Endothelial cell of umbilical vein (primary cell): ENCODE measurements at regions not wholly inside any gene's neighbourhood (a gene's known extent, or its start where the extent isn't known, plus 50 kb on each side); places are given as distances from the start of the nearest gene placed in this dataset.
A peak's percentile ranks its signal among the peaks of the same experiment; 100 is the strongest.

Experiments
- BruUV-seq: library from RNA; stranded (reverse); fragments of 400-500 nt; replicated peaks from 2 replicates; lab custom pipeline; 2021; lab: Mats Ljungman, UMichigan
- CTCF ChIA-PET: fragments of 300-600, 350-600 bp; sonication (Branson Sonifier 250); formaldehyde crosslinking; loops from one replicate; lab custom pipeline; 2021; ENCODE audit warnings: antibody characterized with exemption, inconsistent platforms; lab: Charles Lee
- POLR2A ChIA-PET: fragments of 300-600, 350-600 bp; sonication (Branson Sonifier 250); formaldehyde crosslinking; loops from one replicate; lab custom pipeline; 2021; ENCODE audit warnings: antibody characterized with exemption, inconsistent platforms; lab: Charles Lee
- DNase-seq: peaks from one replicate; pipeline ENCODE4 v3.0.0-alpha.2; 2011; ENCODE audit warnings: low read depth, low spot score
- FAIRE-seq: peaks from 2 replicates; lab custom pipeline; 2011; peaks lifted over from hg19 to GRCh38; lab: Jason Lieb, UNC
- H2AFZ ChIP-seq: 2 replicates; pipeline ENCODE4 v1.6.0; 2012; ENCODE audit warnings: low read depth, low read length, control low read depth, inconsistent platforms
- H3K27ac ChIP-seq: 2 replicates; pipeline ENCODE4 v1.5.1; 2011; ENCODE audit warnings: low read depth, mild to moderate bottlenecking, control low read depth, low read length, moderate library complexity; ENCODE audit not compliant: insufficient read depth
- H3K27me3 ChIP-seq, 2 experiments: 2 replicates each; pipeline versions ENCODE4 v1.6.0 to v1.6.1; 2011; ENCODE audit warnings: low read length in 2 of 2, mixed read lengths in 1 of 2; ENCODE audit not compliant: control insufficient read depth in 2 of 2, insufficient read depth in 2 of 2
- H3K36me3 ChIP-seq, 2 experiments: 2 replicates in 1 of 2; 3 replicates in 1 of 2; pipeline ENCODE4 v1.5.1; 2011; ENCODE audit warnings: low read length in 2 of 2, mild to moderate bottlenecking in 1 of 2, moderate library complexity in 1 of 2; ENCODE audit not compliant: control insufficient read depth in 2 of 2, insufficient read depth in 2 of 2; ENCODE audit errors: extremely low read depth in 1 of 2
- H3K4me1 ChIP-seq: 3 replicates; pipeline ENCODE4 v1.5.1; 2011; ENCODE audit warnings: mild to moderate bottlenecking, low read length; ENCODE audit not compliant: control insufficient read depth, insufficient read depth; ENCODE audit errors: extremely low read depth
- H3K4me2 ChIP-seq: 2 replicates; pipeline ENCODE4 v1.6.1; 2011; ENCODE audit warnings: low read length, control low read depth, mixed read lengths; ENCODE audit not compliant: insufficient read depth
- H3K4me3 ChIP-seq, 3 experiments: fragments of 200-600 bp in 1 of 3; sonication (generic), shearing (Covaris generic) in 1 of 3; replicated peaks in 1 of 3; 2 replicates each; pipeline ENCODE4 v1.5.1; 2011 to 2016; ENCODE audit warnings: control low read depth in 3 of 3, low read length in 3 of 3, mild to moderate bottlenecking in 2 of 3, inconsistent platforms in 1 of 3, low read depth in 1 of 3, moderate library complexity in 1 of 3; ENCODE audit not compliant: insufficient read depth in 1 of 3
- H3K79me2 ChIP-seq: 2 replicates; pipeline ENCODE4 v1.6.0; 2012; ENCODE audit warnings: low read length, inconsistent platforms; ENCODE audit not compliant: control insufficient read depth, insufficient read depth
- H3K9ac ChIP-seq: replicated peaks from 2 replicates; pipeline ENCODE3; 2011; ENCODE audit warnings: low read length, control low read depth; ENCODE audit not compliant: insufficient read depth; ENCODE audit errors: extremely low read depth
- H3K9me1 ChIP-seq: replicated peaks from 3 replicates; pipeline ENCODE4 v1.6.0; 2011; ENCODE audit warnings: mild to moderate bottlenecking, low read length; ENCODE audit not compliant: control insufficient read depth, insufficient read depth; ENCODE audit errors: extremely low read depth
- H3K9me3 ChIP-seq: replicated peaks from 2 replicates; pipeline ENCODE4 v1.5.1; 2012; ENCODE audit warnings: low read length, inconsistent platforms; ENCODE audit not compliant: control insufficient read depth, insufficient read depth
- H4K20me1 ChIP-seq: replicated peaks from 2 replicates; pipeline ENCODE3; 2011; ENCODE audit warnings: mild to moderate bottlenecking, low read length; ENCODE audit not compliant: control insufficient read depth, insufficient read depth; ENCODE audit errors: extremely low read depth
- EZH2 ChIP-seq: IDR thresholded peaks from 2 replicates; pipeline ENCODE4 v1.6.1; 2012; ENCODE audit warnings: borderline replicate concordance, low read depth, mild to moderate bottlenecking, moderate library complexity, low read length, inconsistent platforms; ENCODE audit not compliant: severe bottlenecking
- FOS ChIP-seq: IDR thresholded peaks from 2 replicates; pipeline ENCODE4 v1.6.1; 2011; ENCODE audit warnings: mild to moderate bottlenecking, low read length, moderate library complexity, borderline replicate concordance; ENCODE audit not compliant: insufficient read depth
- GATA2 ChIP-seq: IDR thresholded peaks from 2 replicates; pipeline ENCODE4 v1.7.0; 2011; ENCODE audit warnings: low read depth, mild to moderate bottlenecking, moderate library complexity, mixed read lengths, low read length; ENCODE audit not compliant: insufficient read length, insufficient read depth
- JUN ChIP-seq: IDR thresholded peaks from 2 replicates; pipeline ENCODE4 v1.6.1; 2011; ENCODE audit warnings: borderline replicate concordance, low read depth; ENCODE audit not compliant: insufficient read length, insufficient read depth
- MAX ChIP-seq: IDR thresholded peaks from 2 replicates; pipeline ENCODE4 v1.6.1; 2011; ENCODE audit not compliant: insufficient read depth, insufficient read length
- MYC ChIP-seq: IDR thresholded peaks from one replicate; pipeline ENCODE4 v1.6.1; 2011; ENCODE audit warnings: mild to moderate bottlenecking, low read depth, low read length
- POLR2A ChIP-seq: IDR thresholded peaks from 2 replicates; pipeline ENCODE4 v1.6.1; 2012; ENCODE audit warnings: low read depth, mild to moderate bottlenecking, control low read depth, low read length
- POLR2AphosphoS5 ChIP-seq: IDR thresholded peaks from 2 replicates; pipeline ENCODE4 v1.6.1; 2012; ENCODE audit warnings: low read depth, mild to moderate bottlenecking, control low read depth, low read length, moderate library complexity; ENCODE audit not compliant: insufficient read depth
- dilution Hi-C: fragments of 300-500 bp; cut with MboI; formaldehyde crosslinking; loops from one replicate; pipeline ENCODE4 v1.15.0; 2019; ENCODE audit warnings: low sequenced_read_pairs; ENCODE audit not compliant: extremely low pct_ligation_motif_present
- intact Hi-C: fragments of 100-400 bp; cut with micrococcal nuclease; formaldehyde crosslinking; loops from one replicate; pipeline ENCODE4 v1.10.0; 2022
- TF ChIP-seq, protein P1 (sequence below), 2 donors: IDR thresholded peaks; 1 replicate in 1 of 2; 2 replicates in 1 of 2; pipeline ENCODE4 v1.5.1; 2011; ENCODE audit warnings: low read length in 2 of 2, mild to moderate bottlenecking in 2 of 2, moderate library complexity in 2 of 2, control low read depth in 1 of 2, inconsistent platforms in 1 of 2, low read depth in 1 of 2; ENCODE audit not compliant: insufficient read depth in 1 of 2; ENCODE audit errors: extremely low read depth in 1 of 2

DNA sequence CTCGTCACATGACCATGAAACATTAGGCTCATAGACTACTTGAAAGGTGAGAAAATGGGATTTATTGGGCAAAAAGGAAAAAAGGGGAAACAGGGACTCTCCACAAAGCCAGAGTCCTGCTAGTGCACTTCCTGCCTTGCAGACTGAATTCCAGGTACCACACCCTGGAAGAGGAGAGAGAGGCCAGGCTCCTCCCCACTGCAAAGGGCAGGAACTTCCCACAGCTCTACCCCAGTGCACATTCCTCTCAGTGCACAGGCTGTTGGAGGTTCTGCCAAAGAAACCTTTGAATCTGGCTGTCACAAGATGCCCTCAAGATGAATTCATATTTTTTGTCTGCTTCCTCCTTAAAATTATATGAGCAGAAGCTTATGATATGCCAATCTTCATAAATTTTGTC is 920.4 kb upstream of the GJE1 start:
- H3K9me1 ChIP-seq: no peaks in the 10 kb centered on the region
- no peaks in the 10 kb centered on the region for H3K27me3 ChIP-seq
- no peaks in the 10 kb centered on the region for H3K9me3 ChIP-seq
- no peaks in the 10 kb centered on the region for H3K4me1 ChIP-seq
- H3K4me3 ChIP-seq: no peak overlapping the region
- intact Hi-C loops (no loop called here), dilution Hi-C loops (no loop called here)
- H4K20me1 ChIP-seq: no peaks in the 10 kb centered on the region
- no peaks in the 10 kb centered on the region for H3K79me2 ChIP-seq
- POLR2A ChIA-PET: interaction anchor here (0.6 kb wide), 1 partner anchor 188 kb away, joined by 3 read pairs; no protein-coding TSS in a partner anchor
- no peak overlapping the region for H3K4me2 ChIP-seq
- DNase-seq (no peak), FAIRE-seq (no peak)
- no TSS peak for BruUV-seq
- TF ChIP-seq GATA2 (no peak), EZH2 (no peak), POLR2A (no peak)
- TF ChIP-seq, protein P1, sequence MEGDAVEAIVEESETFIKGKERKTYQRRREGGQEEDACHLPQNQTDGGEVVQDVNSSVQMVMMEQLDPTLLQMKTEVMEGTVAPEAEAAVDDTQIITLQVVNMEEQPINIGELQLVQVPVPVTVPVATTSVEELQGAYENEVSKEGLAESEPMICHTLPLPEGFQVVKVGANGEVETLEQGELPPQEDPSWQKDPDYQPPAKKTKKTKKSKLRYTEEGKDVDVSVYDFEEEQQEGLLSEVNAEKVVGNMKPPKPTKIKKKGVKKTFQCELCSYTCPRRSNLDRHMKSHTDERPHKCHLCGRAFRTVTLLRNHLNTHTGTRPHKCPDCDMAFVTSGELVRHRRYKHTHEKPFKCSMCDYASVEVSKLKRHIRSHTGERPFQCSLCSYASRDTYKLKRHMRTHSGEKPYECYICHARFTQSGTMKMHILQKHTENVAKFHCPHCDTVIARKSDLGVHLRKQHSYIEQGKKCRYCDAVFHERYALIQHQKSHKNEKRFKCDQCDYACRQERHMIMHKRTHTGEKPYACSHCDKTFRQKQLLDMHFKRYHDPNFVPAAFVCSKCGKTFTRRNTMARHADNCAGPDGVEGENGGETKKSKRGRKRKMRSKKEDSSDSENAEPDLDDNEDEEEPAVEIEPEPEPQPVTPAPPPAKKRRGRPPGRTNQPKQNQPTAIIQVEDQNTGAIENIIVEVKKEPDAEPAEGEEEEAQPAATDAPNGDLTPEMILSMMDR (IDR thresholded peaks at IDR 0.05; ENCODE audit: extremely low read depth in 1 of 2, insufficient read depth in 1 of 2, low read depth in 1 of 2, low read length in 2 of 2): no peak
- H3K36me3 ChIP-seq: no peaks in the 10 kb centered on the region
- CTCF ChIA-PET: no interaction called here
- no peak overlapping the region for H3K27ac ChIP-seq
- no peak overlapping the region for H3K9ac ChIP-seq
- peak overlapping the region; percentile 41 for H2AFZ ChIP-seq

GRCh38 chr6:141211845-141212244 is 920.9 kb upstream of the GJE1 start:
- CTCF ChIA-PET: no interaction called here
- intact Hi-C loops: no loop called here
- H3K27ac ChIP-seq: no peak overlapping the region
- no peaks in the 10 kb centered on the region for H3K4me1 ChIP-seq
- H3K79me2 ChIP-seq: no peaks in the 10 kb centered on the region
- DNase-seq (no peak), FAIRE-seq (no peak)
- no peaks in the 10 kb centered on the region for H4K20me1 ChIP-seq
- peak overlapping the region; percentile 41 for H2AFZ ChIP-seq
- no peak overlapping the region for H3K4me2 ChIP-seq
- dilution Hi-C loops: no loop called here
- TF ChIP-seq JUN (no peak), POLR2AphosphoS5 (no peak), FOS (no peak), MAX (no peak), GATA2 (no peak), EZH2 (no peak), POLR2A (no peak), MYC (no peak)
- TF ChIP-seq, protein P1 (IDR thresholded peaks at IDR 0.05; ENCODE audit: extremely low read depth in 1 of 2, insufficient read depth in 1 of 2, low read depth in 1 of 2, low read length in 2 of 2): no peak
- no peaks in the 10 kb centered on the region for H3K36me3 ChIP-seq
- H3K27me3 ChIP-seq: no peaks in the 10 kb centered on the region
- no peaks in the 10 kb centered on the region for H3K9me3 ChIP-seq
- H3K9ac ChIP-seq: no peak overlapping the region
- no TSS peak for BruUV-seq
- H3K4me3 ChIP-seq: no peak overlapping the region
- H3K9me1 ChIP-seq: no peaks in the 10 kb centered on the region
- POLR2A ChIA-PET: interaction anchor here (0.6 kb wide), 1 partner anchor 189 kb away, joined by 3 read pairs; no protein-coding TSS in a partner anchor
